ENCODE measurements at regions not wholly inside any gene's neighbourhood (a gene's known extent, or its start where the extent isn't known, plus 50 kb on each side); places are given as distances from the start of the nearest gene placed in this dataset.

- TF ChIP-seq POLR2AphosphoS5 (IDR thresholded peaks at IDR 0.05; ENCODE audit: borderline replicate concordance, low read depth, low read length) (no peak), EZH2 (IDR thresholded peaks at IDR 0.05) (no peak)
These were observed 303.0 kb upstream of the AJAP1 start for GRCh38 chr1:4351453-4351852.
